ENCODE measurements at regions not wholly inside any gene's neighbourhood (a gene's known extent, or its start where the extent isn't known, plus 50 kb on each side); places are given as distances from the start of the nearest gene placed in this dataset.

GRCh38 chr10:123389520-123389919 lies 235.3 kb downstream of the BUB3 start:
- no peaks in the 10 kb centered on the region for H3K9me3 ChIP-seq
- H3K4me3 ChIP-seq: no peak overlapping the region
- TF ChIP-seq, protein P1, sequence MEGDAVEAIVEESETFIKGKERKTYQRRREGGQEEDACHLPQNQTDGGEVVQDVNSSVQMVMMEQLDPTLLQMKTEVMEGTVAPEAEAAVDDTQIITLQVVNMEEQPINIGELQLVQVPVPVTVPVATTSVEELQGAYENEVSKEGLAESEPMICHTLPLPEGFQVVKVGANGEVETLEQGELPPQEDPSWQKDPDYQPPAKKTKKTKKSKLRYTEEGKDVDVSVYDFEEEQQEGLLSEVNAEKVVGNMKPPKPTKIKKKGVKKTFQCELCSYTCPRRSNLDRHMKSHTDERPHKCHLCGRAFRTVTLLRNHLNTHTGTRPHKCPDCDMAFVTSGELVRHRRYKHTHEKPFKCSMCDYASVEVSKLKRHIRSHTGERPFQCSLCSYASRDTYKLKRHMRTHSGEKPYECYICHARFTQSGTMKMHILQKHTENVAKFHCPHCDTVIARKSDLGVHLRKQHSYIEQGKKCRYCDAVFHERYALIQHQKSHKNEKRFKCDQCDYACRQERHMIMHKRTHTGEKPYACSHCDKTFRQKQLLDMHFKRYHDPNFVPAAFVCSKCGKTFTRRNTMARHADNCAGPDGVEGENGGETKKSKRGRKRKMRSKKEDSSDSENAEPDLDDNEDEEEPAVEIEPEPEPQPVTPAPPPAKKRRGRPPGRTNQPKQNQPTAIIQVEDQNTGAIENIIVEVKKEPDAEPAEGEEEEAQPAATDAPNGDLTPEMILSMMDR (IDR thresholded peaks at IDR 0.05): no peak
- H3K36me3 ChIP-seq (ENCODE audit: insufficient read depth in 1 of 2, low read depth in 1 of 2): no peaks in the 10 kb centered on the region
- H3K27ac ChIP-seq: no peak overlapping the region
- ATAC-seq (no peak), DNase-seq (no peak)
- WGBS, 3 donors: 81 to 84% (median 83%) methylated on average over 2 of the region's 2 CpGs
- intact Hi-C loops (cut with DNase I): no loop called here
- H3K27me3 ChIP-seq (ENCODE audit: insufficient read depth in 3 of 3, low read length in 2 of 3): no peaks in the 10 kb centered on the region
- H3K4me1 ChIP-seq: no peaks in the 10 kb centered on the region

DNA sequence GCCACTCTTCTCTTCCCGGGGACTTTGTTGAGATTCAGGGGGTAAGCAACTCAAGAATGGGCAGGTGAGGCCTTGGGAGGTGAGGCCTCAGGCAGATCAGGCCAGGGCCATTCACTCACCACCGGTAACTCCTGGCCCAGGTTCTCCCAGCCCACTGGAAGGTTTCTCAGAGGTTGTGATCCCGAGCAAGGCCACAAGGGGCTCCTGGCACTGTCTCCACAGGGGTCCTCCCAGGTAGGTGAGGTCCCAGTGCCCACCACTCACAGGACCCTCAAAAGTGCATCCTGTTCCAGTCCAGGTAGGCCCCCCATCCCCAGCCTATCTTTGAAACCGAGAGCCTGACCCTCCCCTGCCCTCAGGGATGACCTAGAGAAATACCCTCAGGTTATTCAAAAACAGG lies 236.1 kb downstream of the BUB3 start:
- TF ChIP-seq, protein P1 (IDR thresholded peaks at IDR 0.05): no peak
- no peaks in the 10 kb centered on the region for H3K27me3 ChIP-seq (ENCODE audit: insufficient read depth in 3 of 3, low read length in 2 of 3)
- intact Hi-C loops (cut with DNase I): no loop called here
- H3K9me3 ChIP-seq: no peaks in the 10 kb centered on the region
- no peaks in the 10 kb centered on the region for H3K4me1 ChIP-seq
- H3K27ac ChIP-seq: no peak overlapping the region
- H3K4me3 ChIP-seq: no peak overlapping the region
- WGBS, 3 donors: 79 to 86% (median 85%) methylated on average over 4 of the region's 4 CpGs
- DNase-seq (no peak), ATAC-seq (no peak)
- H3K36me3 ChIP-seq (ENCODE audit: insufficient read depth in 1 of 2, low read depth in 1 of 2): no peaks in the 10 kb centered on the region

GRCh38 chr10:123390874-123391273 lies 236.7 kb downstream of the BUB3 start:
- DNase-seq (no peak), ATAC-seq (no peak)
- Histone ChIP-seq H3K27me3 (ENCODE audit: insufficient read depth in 3 of 3, low read length in 2 of 3) (no peaks in the 10 kb centered on the region), H3K4me3 (no peak overlapping the region), H3K9me3 (no peaks in the 10 kb centered on the region), H3K4me1 (no peaks in the 10 kb centered on the region), H3K27ac (no peak overlapping the region), H3K36me3 (ENCODE audit: insufficient read depth in 1 of 2, low read depth in 1 of 2) (no peaks in the 10 kb centered on the region)
- TF ChIP-seq, protein P1 (IDR thresholded peaks at IDR 0.05): no peak
- intact Hi-C loops (cut with DNase I): no loop called here
- 74 to 80% (median 79%) methylated on average over 9 of the region's 9 CpGs for WGBS, 3 donors

- TF ChIP-seq, protein P1 (IDR thresholded peaks at IDR 0.05): no peak
- no peaks in the 10 kb centered on the region for H3K27me3 ChIP-seq (ENCODE audit: insufficient read depth in 3 of 3, low read length in 2 of 3)
- no peak for DNase-seq
- WGBS, 3 donors: 57 to 64% (median 63%) methylated on average over 15 of the region's 15 CpGs
- intact Hi-C loops (cut with DNase I): no loop called here
- no peak overlapping the region for H3K27ac ChIP-seq
- H3K9me3 ChIP-seq: no peaks in the 10 kb centered on the region
- H3K4me3 ChIP-seq: no peak overlapping the region
- no peaks in the 10 kb centered on the region for H3K4me1 ChIP-seq
- H3K36me3 ChIP-seq (ENCODE audit: insufficient read depth in 1 of 2, low read depth in 1 of 2): no peaks in the 10 kb centered on the region
- no peak for ATAC-seq
Observed at GRCh38 chr10:123391275-123392028, 237.2 kb downstream of the BUB3 start.
